H1 (cell line): ENCODE measurements at regions not wholly inside any gene's neighbourhood (a gene's known extent, or its start where the extent isn't known, plus 50 kb on each side); places are given as distances from the start of the nearest gene placed in this dataset.

ENCODE experiments used
- CHD7 ChIP-seq: fragments of 300-600 bp; sonication (generic); IDR thresholded peaks from 2 replicates; pipeline ENCODE4 v1.7.1; 2012; ENCODE audit warnings: low read length, moderate library complexity, mild to moderate bottlenecking, inconsistent platforms; ENCODE audit not compliant: insufficient replicate concordance

GRCh38 chr6:8195040-8195713 lies 92.8 kb upstream of the EEF1E1 start (continued):
- TF ChIP-seq CHD7: no peak
